H9 (cell line): ENCODE measurements at regions not wholly inside any gene's neighbourhood (a gene's known extent, or its start where the extent isn't known, plus 50 kb on each side); places are given as distances from the start of the nearest gene placed in this dataset.

ENCODE experiments used
- DNase-seq: peaks from one replicate; pipeline ENCODE4 v3.0.0-alpha.2; 2017
- H2AFZ ChIP-seq: one replicate; pipeline ENCODE4 v1.6.1; 2013; ENCODE audit warnings: mild to moderate bottlenecking, low read length, control low read depth, moderate library complexity
- H2AK5ac ChIP-seq: 2 replicates; pipeline ENCODE4 v1.6.1; 2013; ENCODE audit warnings: low read length, control low read depth, mixed read lengths; ENCODE audit not compliant: insufficient read length
- H2BK120ac ChIP-seq: one replicate; pipeline ENCODE4 v1.6.1; 2013; ENCODE audit warnings: low read depth, mild to moderate bottlenecking, low read length, control low read depth, inconsistent platforms; ENCODE audit not compliant: poor library complexity, severe bottlenecking
- H2BK12ac ChIP-seq: 2 replicates; pipeline ENCODE4 v1.6.1; 2013; ENCODE audit warnings: low read length, control low read depth, mixed read lengths, low read depth; ENCODE audit not compliant: insufficient read length
- H2BK15ac ChIP-seq: 2 replicates; pipeline ENCODE4 v1.6.1; 2013; ENCODE audit warnings: low read depth, low read length, control low read depth
- H2BK20ac ChIP-seq: one replicate; pipeline ENCODE4 v1.6.1; 2013; ENCODE audit warnings: low read depth, mild to moderate bottlenecking, low read length, control low read depth, inconsistent platforms; ENCODE audit not compliant: poor library complexity, severe bottlenecking
- H2BK5ac ChIP-seq: 2 replicates; pipeline ENCODE4 v1.6.1; 2013; ENCODE audit warnings: low read length, control low read depth, mixed read lengths; ENCODE audit not compliant: insufficient read length
- H3K14ac ChIP-seq: 2 replicates; pipeline ENCODE4 v1.6.1; 2013; ENCODE audit warnings: low read length, control low read depth; ENCODE audit not compliant: insufficient read depth
- H3K18ac ChIP-seq: 2 replicates; pipeline ENCODE4 v1.6.1; 2013; ENCODE audit warnings: low read depth, mild to moderate bottlenecking, mixed read lengths, low read length, control low read depth; ENCODE audit not compliant: insufficient read length
- H3K23ac ChIP-seq: 2 replicates; pipeline ENCODE4 v1.6.1; 2013; ENCODE audit warnings: low read length, control low read depth, mixed read lengths, low read depth; ENCODE audit not compliant: insufficient read length
- H3K23me2 ChIP-seq: 2 replicates; pipeline ENCODE4 v1.6.1; 2013; ENCODE audit warnings: low read depth, mild to moderate bottlenecking, mixed read lengths, low read length, control low read depth; ENCODE audit not compliant: insufficient read length, poor library complexity, severe bottlenecking
- H3K27ac ChIP-seq: 2 replicates; pipeline ENCODE4 v1.5.1; 2013; ENCODE audit warnings: low read length, control low read depth, mixed read lengths, low read depth; ENCODE audit not compliant: insufficient read length
- H3K27me3 ChIP-seq: 2 replicates; pipeline ENCODE4 v1.6.1; 2013; ENCODE audit warnings: low read length, control low read depth, inconsistent platforms; ENCODE audit not compliant: insufficient read depth
- H3K4ac ChIP-seq: 2 replicates; pipeline ENCODE4 v1.6.1; 2013; ENCODE audit warnings: low read depth, mild to moderate bottlenecking, control low read depth, inconsistent platforms, low read length, moderate library complexity
- H3K4me1 ChIP-seq: 2 replicates; pipeline ENCODE4 v1.6.1; 2013; ENCODE audit warnings: low read length, control low read depth, inconsistent platforms; ENCODE audit not compliant: insufficient read depth
- H3K4me2 ChIP-seq: 2 replicates; pipeline ENCODE4 v1.6.1; 2013; ENCODE audit warnings: low read length, control low read depth, mixed read lengths; ENCODE audit not compliant: insufficient read length, insufficient read depth
- H3K56ac ChIP-seq: 2 replicates; pipeline ENCODE4 v1.6.1; 2013; ENCODE audit warnings: low read depth, mild to moderate bottlenecking, mixed read lengths, low read length, control low read depth; ENCODE audit not compliant: insufficient read length
- H3K79me1 ChIP-seq: 2 replicates; pipeline ENCODE4 v1.6.1; 2013; ENCODE audit warnings: low read depth, mild to moderate bottlenecking, moderate library complexity, low read length, control low read depth, inconsistent platforms; ENCODE audit not compliant: insufficient read depth, poor library complexity, severe bottlenecking
- H3K79me2 ChIP-seq: 2 replicates; pipeline ENCODE4 v1.6.1; 2013; ENCODE audit warnings: low read length, control low read depth, inconsistent platforms; ENCODE audit not compliant: insufficient read depth
- H3K9ac ChIP-seq: 2 replicates; pipeline ENCODE4 v1.6.1; 2013; ENCODE audit warnings: low read length, control low read depth, mixed read lengths; ENCODE audit not compliant: insufficient read length; ENCODE audit errors: extremely low read depth
- H3K9me3 ChIP-seq: one replicate; pipeline ENCODE4 v1.6.1; 2013; ENCODE audit warnings: low read depth, low read length, inconsistent platforms; ENCODE audit not compliant: control insufficient read depth
- H3T11ph ChIP-seq: one replicate; pipeline ENCODE4 v1.6.1; 2013; ENCODE audit warnings: mild to moderate bottlenecking, low read length, control low read depth, inconsistent platforms
- H4K20me1 ChIP-seq: one replicate; pipeline ENCODE4 v1.6.1; 2013; ENCODE audit not compliant: control insufficient read depth, insufficient read length, insufficient read depth
- H4K5ac ChIP-seq: 2 replicates; pipeline ENCODE4 v1.6.1; 2013; ENCODE audit warnings: low read depth, mild to moderate bottlenecking, mixed read lengths, low read length, control low read depth; ENCODE audit not compliant: insufficient read length
- H4K8ac ChIP-seq: replicated peaks from 2 replicates; pipeline ENCODE4 v1.6.1; 2013; ENCODE audit warnings: low read length, control low read depth, mixed read lengths, low read depth; ENCODE audit not compliant: insufficient read length
- H4K91ac ChIP-seq: 2 replicates; pipeline ENCODE4 v1.6.1; 2013; ENCODE audit warnings: low read depth, mild to moderate bottlenecking, moderate library complexity, mixed read lengths, low read length, control low read depth; ENCODE audit not compliant: insufficient read length
- H3K27ac Mint-ChIP-seq, 3 experiments: 2 replicates in 2 of 3; 3 replicates in 1 of 3; pipeline ENCODE4 v1.8.0; 2020 to 2021; ENCODE audit warnings: mixed read lengths in 3 of 3, mild to moderate bottlenecking in 1 of 3, moderate library complexity in 1 of 3
- H3K27me3 Mint-ChIP-seq: 2 replicates; pipeline ENCODE4 v1.8.0; 2021; ENCODE audit warnings: low read depth, mild to moderate bottlenecking, moderate library complexity, mixed read lengths
- H3K36me3 Mint-ChIP-seq, 3 experiments: 2 replicates in 2 of 3; 3 replicates in 1 of 3; pipeline ENCODE4 v1.8.0; 2020 to 2021; ENCODE audit warnings: low read depth in 3 of 3, mixed read lengths in 3 of 3; ENCODE audit not compliant: insufficient read depth in 1 of 3
- H3K4me1 Mint-ChIP-seq, 2 experiments: 2 replicates each; pipeline ENCODE4 v1.8.0; 2020; ENCODE audit warnings: mixed read lengths in 2 of 2
- H3K4me3 Mint-ChIP-seq, 2 experiments: 2 replicates in 1 of 2; 3 replicates in 1 of 2; pipeline ENCODE4 v1.8.0; 2020 to 2021; ENCODE audit warnings: mild to moderate bottlenecking in 2 of 2, mixed read lengths in 2 of 2, moderate library complexity in 1 of 2
- H3K9me3 Mint-ChIP-seq, 2 experiments: 2 replicates in 1 of 2; 3 replicates in 1 of 2; pipeline ENCODE4 v1.8.0; 2020; ENCODE audit warnings: mild to moderate bottlenecking in 2 of 2, mixed read lengths in 2 of 2, moderate library complexity in 1 of 2
- WGBS: extraction: QIAGEN DNeasy Blood & Tissue Kit; methylation state at CpG from one replicate; pipeline ENCODE4 v1.1.7; 2013; ENCODE audit warnings: missing lambda C conversion rate, low lambda C conversion rate, mixed read lengths; ENCODE audit not compliant: insufficient read length; ENCODE audit errors: extremely low coverage; 5-methylcytosine and 5-hydroxymethylcytosine counted together
- TF ChIP-seq, protein P1 (sequence below): fragments of 200-600 bp; sonication (generic); conservative IDR thresholded peaks from 3 replicates; pipeline ENCODE4 v1.8.0; 2021; ENCODE audit warnings: antibody characterized with exemption, mild to moderate bottlenecking

GRCh38 chr15:26091184-26091583 lies 228.1 kb upstream of the ATP10A start:
- Histone ChIP-seq H3K9ac (no peak overlapping the region), H3K4ac (no peak overlapping the region), H3K79me1 (no peaks in the 10 kb centered on the region), H2BK120ac (no peak overlapping the region), H2BK20ac (no peak overlapping the region), H3K23ac (no peak overlapping the region), H3K56ac (no peak overlapping the region), H3K23me2 (no peaks in the 10 kb centered on the region), H3K9me3 (no peaks in the 10 kb centered on the region), H4K8ac (no peak overlapping the region), H4K91ac (no peak overlapping the region), H3K4me2 (no peak overlapping the region), H2BK15ac (no peak overlapping the region), H2AFZ (no peak overlapping the region), H3T11ph (no peak overlapping the region), H2BK5ac (no peak overlapping the region), H3K27ac (no peak overlapping the region), H3K18ac (no peak overlapping the region), H2AK5ac (no peak overlapping the region), H3K4me1 (peaks cover 1% of the 10 kb centered on the region; the same call in 1 of the 2 replicates), H3K79me2 (no peaks in the 10 kb centered on the region), H2BK12ac (no peak overlapping the region), H3K27me3 (no peaks in the 10 kb centered on the region), H3K14ac (no peak overlapping the region), H4K5ac (no peak overlapping the region), H4K20me1 (no peaks in the 10 kb centered on the region)
- DNase-seq, result no peak
- no CpG with 5 or more reads among the region's 4 CpGs for WGBS
- H3K27ac Mint-ChIP-seq, result no peak overlapping the region
- H3K9me3 Mint-ChIP-seq, result no peaks in the 10 kb centered on the region
- H3K27me3 Mint-ChIP-seq, result no peaks in the 10 kb centered on the region; the same call in 1 of the 2 replicates
- no peak overlapping the region for H3K4me3 Mint-ChIP-seq
- TF ChIP-seq, protein P1, sequence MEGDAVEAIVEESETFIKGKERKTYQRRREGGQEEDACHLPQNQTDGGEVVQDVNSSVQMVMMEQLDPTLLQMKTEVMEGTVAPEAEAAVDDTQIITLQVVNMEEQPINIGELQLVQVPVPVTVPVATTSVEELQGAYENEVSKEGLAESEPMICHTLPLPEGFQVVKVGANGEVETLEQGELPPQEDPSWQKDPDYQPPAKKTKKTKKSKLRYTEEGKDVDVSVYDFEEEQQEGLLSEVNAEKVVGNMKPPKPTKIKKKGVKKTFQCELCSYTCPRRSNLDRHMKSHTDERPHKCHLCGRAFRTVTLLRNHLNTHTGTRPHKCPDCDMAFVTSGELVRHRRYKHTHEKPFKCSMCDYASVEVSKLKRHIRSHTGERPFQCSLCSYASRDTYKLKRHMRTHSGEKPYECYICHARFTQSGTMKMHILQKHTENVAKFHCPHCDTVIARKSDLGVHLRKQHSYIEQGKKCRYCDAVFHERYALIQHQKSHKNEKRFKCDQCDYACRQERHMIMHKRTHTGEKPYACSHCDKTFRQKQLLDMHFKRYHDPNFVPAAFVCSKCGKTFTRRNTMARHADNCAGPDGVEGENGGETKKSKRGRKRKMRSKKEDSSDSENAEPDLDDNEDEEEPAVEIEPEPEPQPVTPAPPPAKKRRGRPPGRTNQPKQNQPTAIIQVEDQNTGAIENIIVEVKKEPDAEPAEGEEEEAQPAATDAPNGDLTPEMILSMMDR, result no peak
- no peaks in the 10 kb centered on the region for H3K36me3 Mint-ChIP-seq
- peaks cover 12 to 14% of the 10 kb centered on the region in 2 experiments for H3K4me1 Mint-ChIP-seq
